MM.1S (cell line): ENCODE measurements at regions not wholly inside any gene's neighbourhood (a gene's known extent, or its start where the extent isn't known, plus 50 kb on each side); places are given as distances from the start of the nearest gene placed in this dataset.

Experiments used
- DNase-seq: peaks from one replicate; pipeline ENCODE4 v3.0.0-alpha.2; 2015
- H2AFZ ChIP-seq: fragments of 300-600 bp; sonication (generic); 2 replicates; pipeline ENCODE4 v1.6.0; 2016; ENCODE audit warnings: antibody characterized with exemption, low read length
- H3F3A ChIP-seq: fragments of 300-600 bp; sonication (generic); 2 replicates; pipeline ENCODE4 v1.6.1; 2016; ENCODE audit warnings: mild to moderate bottlenecking, antibody characterized with exemption, low read length, moderate library complexity, mixed read lengths; ENCODE audit not compliant: insufficient read depth
- H3K27ac ChIP-seq: fragments of 300-600 bp; sonication (generic); 2 replicates; pipeline ENCODE4 v1.5.1; 2016; ENCODE audit warnings: mild to moderate bottlenecking, low read length
- H3K27me3 ChIP-seq: fragments of 300-600 bp; sonication (generic); replicated peaks from 2 replicates; pipeline ENCODE4 v1.6.0; 2016; ENCODE audit warnings: low read length; ENCODE audit not compliant: insufficient read depth
- H3K36me3 ChIP-seq: fragments of 300-600 bp; sonication (generic); replicated peaks from 2 replicates; pipeline ENCODE4 v1.6.1; 2016; ENCODE audit warnings: mild to moderate bottlenecking, low read length, mixed read lengths; ENCODE audit not compliant: insufficient read depth
- H3K4me1 ChIP-seq: fragments of 300-600 bp; sonication (generic); 2 replicates; pipeline ENCODE4 v1.6.1; 2016; ENCODE audit warnings: low read length, mixed read lengths
- H3K4me2 ChIP-seq: fragments of 300-600 bp; sonication (generic); 2 replicates; pipeline ENCODE4 v1.6.0; 2016; ENCODE audit warnings: low read depth, low read length
- H3K4me3 ChIP-seq: fragments of 300-600 bp; sonication (generic); 2 replicates; pipeline ENCODE4 v1.5.1; 2016; ENCODE audit warnings: low read length, mixed read lengths
- H3K79me2 ChIP-seq: fragments of 300-600 bp; sonication (generic); 2 replicates; pipeline ENCODE4 v1.6.1; 2016; ENCODE audit warnings: mixed run types, low read length, mixed read lengths
- H3K9ac ChIP-seq: fragments of 300-600 bp; sonication (generic); 2 replicates; pipeline ENCODE4 v1.6.1; 2016; ENCODE audit warnings: low read length, mixed read lengths
- H3K9me2 ChIP-seq: fragments of 300-600 bp; sonication (generic); replicated peaks from 2 replicates; pipeline ENCODE4 v1.6.1; 2016; ENCODE audit warnings: mild to moderate bottlenecking, low read length, mixed read lengths; ENCODE audit not compliant: insufficient read depth
- H3K9me3 ChIP-seq: fragments of 300-600 bp; sonication (generic); replicated peaks from 2 replicates; pipeline ENCODE4 v1.6.1; 2016; ENCODE audit warnings: mild to moderate bottlenecking, low read length, mixed read lengths; ENCODE audit not compliant: insufficient read depth
- H4K20me1 ChIP-seq: fragments of 300-600 bp; sonication (generic); 2 replicates; pipeline ENCODE4 v1.6.1; 2016; ENCODE audit warnings: mild to moderate bottlenecking, low read length, moderate library complexity, mixed read lengths; ENCODE audit not compliant: insufficient read depth
- CTCF ChIP-seq: fragments of 300-600 bp; sonication (generic); IDR thresholded peaks from 2 replicates; pipeline ENCODE4 v1.5.1; 2016; ENCODE audit warnings: antibody characterized with exemption, low read length, mixed read lengths
- EZH2 ChIP-seq: fragments of 300-600 bp; sonication (generic); optimal IDR thresholded peaks from 2 replicates; pipeline ENCODE3; 2017; ENCODE audit warnings: low read depth, mild to moderate bottlenecking, antibody characterized with exemption, low read length, mixed read lengths
- EZH2phosphoT487 ChIP-seq: fragments of 300-600 bp; sonication (generic); IDR thresholded peaks from 2 replicates; pipeline ENCODE4 v1.6.1; 2018; ENCODE audit warnings: antibody characterized with exemption, low read length

DNA sequence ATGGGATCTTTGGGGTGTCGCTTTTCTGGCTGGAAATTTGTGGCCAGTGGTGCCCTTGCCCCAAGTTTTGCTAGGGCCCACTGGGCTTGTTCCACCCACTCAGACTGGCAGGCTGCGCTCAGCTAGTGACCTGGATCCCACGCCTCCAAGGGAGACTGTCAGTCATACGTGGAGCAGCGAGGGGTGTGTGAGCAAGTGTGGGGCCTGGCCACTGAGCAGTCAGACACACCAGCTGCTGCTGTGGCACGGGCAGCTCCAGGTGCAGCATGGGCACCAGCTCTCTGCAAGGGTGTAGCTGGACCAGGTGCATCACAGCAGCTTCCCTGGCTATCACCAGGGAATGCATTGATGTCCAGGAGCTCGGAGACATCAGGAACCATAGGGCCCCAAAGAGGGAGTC lies 327.0 kb downstream of the NR4A2 start:
- no peaks in the 10 kb centered on the region for H3K79me2 ChIP-seq
- H3K9me3 ChIP-seq, result no peaks in the 10 kb centered on the region
- TF ChIP-seq EZH2, result no peak
- TF ChIP-seq CTCF, result no peak
- TF ChIP-seq EZH2phosphoT487, result no peak

GRCh38 chr2:156004459-156004858 lies 328.1 kb downstream of the NR4A2 start:
- TF ChIP-seq CTCF (no peak), EZH2phosphoT487 (no peak), EZH2 (no peak)
- no peak overlapping the region for H3K9ac ChIP-seq
- H3K4me2 ChIP-seq, result no peak overlapping the region
- no peak overlapping the region for H3K27ac ChIP-seq
- no peak for DNase-seq
- no peaks in the 10 kb centered on the region for H3K79me2 ChIP-seq
- H3F3A ChIP-seq, result no peaks in the 10 kb centered on the region
- no peak overlapping the region for H2AFZ ChIP-seq
- no peaks in the 10 kb centered on the region for H3K9me2 ChIP-seq
- peaks cover 4% of the 10 kb centered on the region; the same call in 1 of the 2 replicates for H3K4me1 ChIP-seq
- H3K27me3 ChIP-seq, result no peaks in the 10 kb centered on the region
- H3K4me3 ChIP-seq, result no peak overlapping the region
- H4K20me1 ChIP-seq, result no peaks in the 10 kb centered on the region
- no peaks in the 10 kb centered on the region for H3K36me3 ChIP-seq
- no peaks in the 10 kb centered on the region for H3K9me3 ChIP-seq

More for the DNA sequence above, 327.0 kb downstream of the NR4A2 start:
- H3K4me2 ChIP-seq, result no peak overlapping the region
- H3K36me3 ChIP-seq, result no peaks in the 10 kb centered on the region
- H3K27me3 ChIP-seq, result no peaks in the 10 kb centered on the region
- H3K9me2 ChIP-seq, result no peaks in the 10 kb centered on the region
- H3K9ac ChIP-seq, result no peak overlapping the region
- H3K4me1 ChIP-seq, result peaks cover 4% of the 10 kb centered on the region; the same call in 1 of the 2 replicates
- no peak overlapping the region for H3K27ac ChIP-seq
- no peaks in the 10 kb centered on the region for H4K20me1 ChIP-seq
- no peaks in the 10 kb centered on the region for H3F3A ChIP-seq
- no peak for DNase-seq
- no peak overlapping the region for H3K4me3 ChIP-seq
- H2AFZ ChIP-seq, result no peak overlapping the region

- Histone ChIP-seq H3F3A (no peaks in the 10 kb centered on the region), H3K9me2 (no peaks in the 10 kb centered on the region), H3K9ac (no peak overlapping the region), H3K27ac (no peak overlapping the region), H2AFZ (no peak overlapping the region), H3K36me3 (no peaks in the 10 kb centered on the region), H3K27me3 (no peaks in the 10 kb centered on the region), H3K9me3 (no peaks in the 10 kb centered on the region), H3K79me2 (no peaks in the 10 kb centered on the region), H3K4me1 (peaks cover 4% of the 10 kb centered on the region; the same call in 1 of the 2 replicates), H4K20me1 (no peaks in the 10 kb centered on the region), H3K4me2 (no peak overlapping the region), H3K4me3 (no peak overlapping the region)
- DNase-seq, result no peak
- TF ChIP-seq CTCF, result no peak
- no peak for TF ChIP-seq EZH2phosphoT487
- TF ChIP-seq EZH2, result no peak
Measured at GRCh38 chr2:156003780-156004179, 328.7 kb downstream of the NR4A2 start.
